Uterus (tissue), 3 donors: ENCODE measurements at regions not wholly inside any gene's neighbourhood (a gene's known extent, or its start where the extent isn't known, plus 50 kb on each side); places are given as distances from the start of the nearest gene placed in this dataset.
A peak's percentile ranks its signal among the peaks of the same experiment; 100 is the strongest.

Experiments used
- DNase-seq, 2 donors: peaks; one replicate each; pipeline ENCODE4 v3.0.0-alpha.2; 2019 to 2020
- H3K27ac ChIP-seq, 2 donors: fragments of 200-600 bp; sonication (generic); 1 replicate in 1 of 2; 2 replicates in 1 of 2; pipeline ENCODE4 v1.5.1; 2016 to 2018
- H3K27me3 ChIP-seq, 2 donors: fragments of 200-600 bp; sonication (generic); one replicate each; pipeline ENCODE4 v1.5.1; 2018 to 2019; ENCODE audit warnings: control low read depth in 1 of 2
- H3K36me3 ChIP-seq, 2 donors: fragments of 200-600 bp; sonication (generic); one replicate each; pipeline ENCODE4 v1.5.1; 2019; ENCODE audit warnings: control low read depth in 1 of 2
- H3K4me1 ChIP-seq, 2 donors: fragments of 200-600 bp; sonication (generic); one replicate each; pipeline ENCODE4 v1.5.1; 2018 to 2019; ENCODE audit warnings: control low read depth in 1 of 2
- H3K4me3 ChIP-seq, 2 donors: fragments of 200-600 bp; sonication (generic); 1 replicate in 1 of 2; 2 replicates in 1 of 2; pipeline ENCODE4 v1.5.1; 2018 to 2019; ENCODE audit warnings: mild to moderate bottlenecking in 1 of 2
- H3K9me3 ChIP-seq, 2 donors: fragments of 200-600 bp; sonication (generic); one replicate each; pipeline ENCODE4 v1.5.1; 2019; ENCODE audit warnings: control low read depth in 1 of 2
- CTCF ChIP-seq, 4 experiments: fragments of 200-600 bp in 2 of 4; fragments of 450-650 bp in 2 of 4; sonication (generic) in 2 of 4; IDR thresholded peaks; one replicate each; pipeline ENCODE4 v1.5.1; 2016 to 2019; ENCODE audit warnings: antibody characterized with exemption in 4 of 4, mild to moderate bottlenecking in 2 of 4, moderate library complexity in 1 of 4
- POLR2A ChIP-seq, 2 donors: fragments of 450-650 bp; IDR thresholded peaks; one replicate each; pipeline ENCODE4 v1.6.1; 2016; ENCODE audit warnings: antibody characterized with exemption in 2 of 2, mild to moderate bottlenecking in 1 of 2, moderate library complexity in 1 of 2
- intact Hi-C: fragments of 100-400 bp; cut with DNase I; formaldehyde crosslinking; loops from one replicate; pipeline ENCODE4 v1.15.1; 2023; ENCODE audit warnings: low total_unique reads
- donor health status: DM: yes; HTN: yes; CAD: no.

- Histone ChIP-seq H3K27me3 (no peaks in the 10 kb centered on the region), H3K4me3 (no peak overlapping the region), H3K4me1 (no peaks in the 10 kb centered on the region), H3K9me3 (no peaks in the 10 kb centered on the region), H3K36me3 (no peaks in the 10 kb centered on the region), H3K27ac (peak overlapping the region in 1 of 2 donors; percentile 54)
- intact Hi-C loops: no loop called here
- no peak for TF ChIP-seq CTCF (IDR thresholded peaks at IDR 0.05)
- no peak for TF ChIP-seq POLR2A (IDR thresholded peaks at IDR 0.05)
- no peak for DNase-seq
Observed at GRCh38 chrX:69015156-69015555, 150.1 kb downstream of the PJA1 start.

GRCh38 chrX:69014200-69014599 lies 151.1 kb downstream of the PJA1 start:
- Histone ChIP-seq H3K36me3 (no peaks in the 10 kb centered on the region), H3K27me3 (no peaks in the 10 kb centered on the region), H3K9me3 (no peaks in the 10 kb centered on the region), H3K4me3 (no peak overlapping the region), H3K27ac (no peak overlapping the region), H3K4me1 (no peaks in the 10 kb centered on the region)
- no peak for TF ChIP-seq POLR2A (IDR thresholded peaks at IDR 0.05)
- TF ChIP-seq CTCF (IDR thresholded peaks at IDR 0.05): no peak
- no peak for DNase-seq
- intact Hi-C loops: no loop called here

GRCh38 chrX:69010339-69010738 lies 154.9 kb downstream of the PJA1 start:
- intact Hi-C loops: no loop called here
- no peaks in the 10 kb centered on the region for H3K27me3 ChIP-seq
- DNase-seq: no peak
- no peak overlapping the region for H3K27ac ChIP-seq
- H3K4me3 ChIP-seq: no peak overlapping the region
- no peaks in the 10 kb centered on the region for H3K4me1 ChIP-seq
- TF ChIP-seq POLR2A (IDR thresholded peaks at IDR 0.05) (no peak), CTCF (IDR thresholded peaks at IDR 0.05) (no peak)
- H3K9me3 ChIP-seq: no peaks in the 10 kb centered on the region
- H3K36me3 ChIP-seq: no peaks in the 10 kb centered on the region

GRCh38 chrX:69000877-69001276 lies 164.4 kb downstream of the PJA1 start:
- Histone ChIP-seq H3K9me3 (no peaks in the 10 kb centered on the region), H3K4me3 (no peak overlapping the region), H3K27ac (no peak overlapping the region), H3K4me1 (peaks cover 0 to 7% of the 10 kb centered on the region in 2 donors), H3K36me3 (no peaks in the 10 kb centered on the region), H3K27me3 (no peaks in the 10 kb centered on the region)
- TF ChIP-seq CTCF (IDR thresholded peaks at IDR 0.05): no peak
- no peak for TF ChIP-seq POLR2A (IDR thresholded peaks at IDR 0.05)
- intact Hi-C loops: no loop called here
- no peak for DNase-seq

- H3K4me3 ChIP-seq: no peak overlapping the region
- no peaks in the 10 kb centered on the region for H3K27me3 ChIP-seq
- no peaks in the 10 kb centered on the region for H3K9me3 ChIP-seq
- no peak overlapping the region for H3K27ac ChIP-seq
- intact Hi-C loops: no loop called here
- DNase-seq: no peak
- H3K4me1 ChIP-seq: peaks cover 0 to 7% of the 10 kb centered on the region in 2 donors
- no peak for TF ChIP-seq CTCF (IDR thresholded peaks at IDR 0.05)
- no peak for TF ChIP-seq POLR2A (IDR thresholded peaks at IDR 0.05)
- no peaks in the 10 kb centered on the region for H3K36me3 ChIP-seq
Observed at GRCh38 chrX:68999931-69000330, 165.3 kb downstream of the PJA1 start.
